Body of pancreas (tissue), 4 donors: ENCODE measurements at regions not wholly inside any gene's neighbourhood (a gene's known extent, or its start where the extent isn't known, plus 50 kb on each side); places are given as distances from the start of the nearest gene placed in this dataset.

Source experiments
- ATAC-seq: fragments of 150-250 bp; one replicate; pipeline ENCODE4 v1.9.1; 2016
- DNase-seq, 4 donors: peaks; one replicate each; pipeline ENCODE4 v3.0.0-alpha.2; 2019
- H3K27ac ChIP-seq, 4 donors: fragments of 200-600 bp; sonication (generic); 1 replicate in 3 of 4; 2 replicates in 1 of 4; pipeline versions ENCODE4 v1.5.1 to v1.6.1; 2016 to 2019; ENCODE audit warnings: mild to moderate bottlenecking in 1 of 4, mixed read lengths in 1 of 4, moderate library complexity in 1 of 4
- H3K27me3 ChIP-seq, 2 donors: fragments of 200-600 bp; sonication (generic); one replicate each; pipeline ENCODE4 v1.6.0; 2016; ENCODE audit warnings: mild to moderate bottlenecking in 1 of 2
- H3K36me3 ChIP-seq, 2 donors: fragments of 200-600 bp; sonication (generic); replicated peaks in 1 of 2; 2 replicates each; pipeline ENCODE4 v1.5.1; 2016; ENCODE audit warnings: low read depth in 2 of 2; ENCODE audit not compliant: insufficient read depth in 1 of 2
- H3K4me1 ChIP-seq: fragments of 200-600 bp; sonication (generic); one replicate; pipeline ENCODE4 v1.6.0; 2016
- H3K4me3 ChIP-seq, 2 donors: fragments of 200-600 bp; sonication (generic); 1 replicate in 1 of 2; 2 replicates in 1 of 2; pipeline ENCODE4 v1.5.1; 2016 to 2019
- H3K9me3 ChIP-seq, 3 donors: fragments of 200-600 bp; sonication (generic); 1 replicate in 2 of 3; 2 replicates in 1 of 3; pipeline ENCODE4 v1.5.1; 2016
- CTCF ChIP-seq, 7 experiments: fragments of 450-650 bp in 4 of 7; fragments of 200-600 bp in 3 of 7; sonication (generic) in 3 of 7; IDR thresholded peaks; one replicate each; pipeline ENCODE4 v1.5.1; 2016 to 2019; ENCODE audit warnings: antibody characterized with exemption in 7 of 7
- POLR2A ChIP-seq, 3 donors: fragments of 450-650 bp; IDR thresholded peaks; one replicate each; pipeline ENCODE4 v1.6.1; 2016; ENCODE audit warnings: antibody characterized with exemption in 3 of 3, mild to moderate bottlenecking in 2 of 3
- WGBS, 2 donors: methylation state at CpG; one replicate each; pipeline ENCODE4 v1.1.5; 2017; 5-methylcytosine and 5-hydroxymethylcytosine counted together
- intact Hi-C: fragments of 100-400 bp; cut with DNase I; formaldehyde crosslinking; loops from one replicate; pipeline ENCODE4 v1.15.1; 2023

- ATAC-seq, result no peak
- Histone ChIP-seq H3K4me3 (no peak overlapping the region), H3K36me3 (no peaks in the 10 kb centered on the region), H3K9me3 (no peaks in the 10 kb centered on the region), H3K27me3 (no peaks in the 10 kb centered on the region), H3K4me1 (peaks cover 21% of the 10 kb centered on the region), H3K27ac (no peak overlapping the region)
- no peak for TF ChIP-seq POLR2A (IDR thresholded peaks at IDR 0.05)
- TF ChIP-seq CTCF (IDR thresholded peaks at IDR 0.05), result no peak
- 87% methylated on average over 4 of the region's 4 CpGs; no CpG with 5 or more reads in 1 of the 2 donors for WGBS, 2 donors
- peak in 1 of 4 donors; percentile 28 for DNase-seq
- intact Hi-C loops, result no loop called here
Measured at GRCh38 chr12:123058980-123059379, 78.5 kb downstream of the ARL6IP4 start.

GRCh38 chr12:123058481-123058880 is 78.0 kb downstream of the ARL6IP4 start:
- no peak for TF ChIP-seq CTCF (IDR thresholded peaks at IDR 0.05)
- no peak for TF ChIP-seq POLR2A (IDR thresholded peaks at IDR 0.05)
- H3K9me3 ChIP-seq, result no peaks in the 10 kb centered on the region
- intact Hi-C loops, result no loop called here
- 84 to 88% methylated on average over 6 of the region's 6 CpGs for WGBS, 2 donors
- no peaks in the 10 kb centered on the region for H3K36me3 ChIP-seq
- peaks cover 16% of the 10 kb centered on the region for H3K4me1 ChIP-seq
- H3K27me3 ChIP-seq, result no peaks in the 10 kb centered on the region
- ATAC-seq (no peak), DNase-seq (no peak)
- no peak overlapping the region for H3K4me3 ChIP-seq
- no peak overlapping the region for H3K27ac ChIP-seq

GRCh38 chr12:123057513-123058265 is 77.2 kb downstream of the ARL6IP4 start:
- no peak for DNase-seq
- WGBS, 2 donors, result 86 to 94% methylated on average over 13 to 15 of the region's 15 CpGs

GRCh38 chr12:123056709-123057108 is 76.2 kb downstream of the ARL6IP4 start:
- DNase-seq (no peak), ATAC-seq (no peak)
- no peak for TF ChIP-seq POLR2A (IDR thresholded peaks at IDR 0.05)
- no peak for TF ChIP-seq CTCF (IDR thresholded peaks at IDR 0.05)
- H3K27ac ChIP-seq, result no peak overlapping the region
- 70 to 81% methylated on average over 5 to 7 of the region's 7 CpGs for WGBS, 2 donors
- no peaks in the 10 kb centered on the region for H3K4me1 ChIP-seq
- no peak overlapping the region for H3K4me3 ChIP-seq
- H3K27me3 ChIP-seq, result no peaks in the 10 kb centered on the region
- intact Hi-C loops, result no loop called here
- no peaks in the 10 kb centered on the region for H3K36me3 ChIP-seq
- H3K9me3 ChIP-seq, result no peaks in the 10 kb centered on the region

More at GRCh38 chr12:123057513-123058265, 77.2 kb downstream of the ARL6IP4 start:
- no peaks in the 10 kb centered on the region for H3K36me3 ChIP-seq
- no peaks in the 10 kb centered on the region for H3K27me3 ChIP-seq
- H3K4me3 ChIP-seq, result no peak overlapping the region
- intact Hi-C loops, result no loop called here
- TF ChIP-seq CTCF (IDR thresholded peaks at IDR 0.05), result no peak
- TF ChIP-seq POLR2A (IDR thresholded peaks at IDR 0.05), result no peak
- no peak for ATAC-seq
- peaks cover 8% of the 10 kb centered on the region for H3K4me1 ChIP-seq
- H3K27ac ChIP-seq, result no peak overlapping the region
- no peaks in the 10 kb centered on the region for H3K9me3 ChIP-seq

GRCh38 chr12:123056053-123056452 is 75.6 kb downstream of the ARL6IP4 start:
- no peaks in the 10 kb centered on the region for H3K4me1 ChIP-seq
- H3K27ac ChIP-seq, result no peak overlapping the region
- WGBS, 2 donors, result 25 to 87% methylated on average over 2 to 8 of the region's 8 CpGs
- H3K27me3 ChIP-seq, result no peaks in the 10 kb centered on the region
- no peaks in the 10 kb centered on the region for H3K9me3 ChIP-seq
- intact Hi-C loops, result no loop called here
- H3K4me3 ChIP-seq, result no peak overlapping the region
- no peak for ATAC-seq
- no peak for TF ChIP-seq CTCF (IDR thresholded peaks at IDR 0.05)
- TF ChIP-seq POLR2A (IDR thresholded peaks at IDR 0.05), result no peak
- DNase-seq, result no peak
- no peaks in the 10 kb centered on the region for H3K36me3 ChIP-seq
